ENCODE measurements at regions not wholly inside any gene's neighbourhood (a gene's known extent, or its start where the extent isn't known, plus 50 kb on each side); places are given as distances from the start of the nearest gene placed in this dataset.
A peak's percentile ranks its signal among the peaks of the same experiment; 100 is the strongest.
"Not testable (repeated sequence)": the region's sequence is repeated elsewhere in the genome, so short reads cannot be mapped to it uniquely, and the experiment has no call there.

DNA sequence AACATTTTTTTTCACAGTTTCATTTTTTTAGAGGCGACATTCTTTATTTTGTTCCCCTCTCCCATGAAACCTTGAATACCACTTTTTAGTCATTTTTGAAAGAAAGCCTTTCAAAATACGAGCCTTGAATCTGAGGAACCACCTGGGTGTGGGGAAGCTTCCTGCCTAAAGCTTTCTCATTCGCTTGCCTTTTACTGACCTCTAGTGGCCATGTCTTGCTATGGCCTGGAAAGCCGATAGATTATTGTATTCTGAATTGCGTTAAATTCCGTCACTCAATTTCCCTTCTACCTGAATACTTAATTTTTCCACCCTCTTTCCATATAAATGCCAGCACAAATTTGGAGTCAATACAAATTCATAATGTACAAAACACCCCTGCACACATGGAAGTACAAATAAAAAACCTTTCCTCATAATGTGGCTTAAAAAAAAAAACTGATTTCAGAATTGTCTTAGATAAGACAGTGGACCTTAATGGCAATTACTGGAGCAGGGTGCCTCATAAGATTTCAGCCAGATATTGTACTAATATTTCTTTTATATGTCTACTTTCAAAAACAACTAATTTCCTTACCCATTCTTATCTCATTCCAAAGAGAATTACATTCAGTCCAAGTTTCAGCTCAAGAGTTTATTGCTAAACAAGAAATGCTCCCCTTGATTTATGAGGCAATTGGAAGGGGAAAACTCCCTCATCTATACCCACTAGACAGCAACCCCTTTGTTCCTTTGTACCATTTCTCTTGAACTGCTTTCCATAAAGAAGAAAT lies 217.9 kb downstream of the CENPC start:
- intact Hi-C loops (cut with DNase I) = loop anchor here (5.0 kb wide), 1 partner anchor 240 kb away; no protein-coding TSS in a partner anchor
- H3K4me1 ChIP-seq = peaks cover 0 to 4% (median 0%) of the 10 kb centered on the region in 4 donors

DNA sequence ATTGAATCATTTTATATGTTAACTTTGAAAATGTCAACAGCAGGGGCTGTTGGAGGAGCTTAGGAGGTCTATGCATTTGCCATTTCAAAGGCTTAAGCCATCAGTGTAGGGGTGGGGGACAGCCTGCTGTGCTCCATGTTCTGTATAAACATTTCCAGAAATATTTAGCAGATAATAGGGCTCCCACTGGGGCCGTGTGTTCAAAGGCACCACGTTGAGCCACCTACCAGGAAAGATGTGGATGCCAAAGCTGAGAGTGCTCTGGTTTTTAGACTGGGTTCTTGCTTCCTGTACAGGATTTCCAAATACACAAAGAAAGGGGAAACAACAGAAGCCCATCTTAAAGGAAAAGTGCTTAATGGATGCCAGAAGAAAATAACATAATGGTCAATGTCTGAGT lies 219.5 kb downstream of the CENPC start:
- Histone ChIP-seq H3K4me3 (no peak overlapping the region), H3K4me1 (peaks cover 0 to 4% (median 0%) of the 10 kb centered on the region in 4 donors), H3K36me3 (no peaks in the 10 kb centered on the region), H3K27me3 (peaks cover 0 to 11% (median 0%) of the 10 kb centered on the region in 4 donors), H3K9me3 (no peaks in the 10 kb centered on the region), H3K27ac (replicated peaks in 1 of 4) (no peak overlapping the region)
- intact Hi-C loops (cut with DNase I) = loop anchor here (5.0 kb wide), 1 partner anchor 238 kb away; no protein-coding TSS in a partner anchor
- TF ChIP-seq, protein P1, sequence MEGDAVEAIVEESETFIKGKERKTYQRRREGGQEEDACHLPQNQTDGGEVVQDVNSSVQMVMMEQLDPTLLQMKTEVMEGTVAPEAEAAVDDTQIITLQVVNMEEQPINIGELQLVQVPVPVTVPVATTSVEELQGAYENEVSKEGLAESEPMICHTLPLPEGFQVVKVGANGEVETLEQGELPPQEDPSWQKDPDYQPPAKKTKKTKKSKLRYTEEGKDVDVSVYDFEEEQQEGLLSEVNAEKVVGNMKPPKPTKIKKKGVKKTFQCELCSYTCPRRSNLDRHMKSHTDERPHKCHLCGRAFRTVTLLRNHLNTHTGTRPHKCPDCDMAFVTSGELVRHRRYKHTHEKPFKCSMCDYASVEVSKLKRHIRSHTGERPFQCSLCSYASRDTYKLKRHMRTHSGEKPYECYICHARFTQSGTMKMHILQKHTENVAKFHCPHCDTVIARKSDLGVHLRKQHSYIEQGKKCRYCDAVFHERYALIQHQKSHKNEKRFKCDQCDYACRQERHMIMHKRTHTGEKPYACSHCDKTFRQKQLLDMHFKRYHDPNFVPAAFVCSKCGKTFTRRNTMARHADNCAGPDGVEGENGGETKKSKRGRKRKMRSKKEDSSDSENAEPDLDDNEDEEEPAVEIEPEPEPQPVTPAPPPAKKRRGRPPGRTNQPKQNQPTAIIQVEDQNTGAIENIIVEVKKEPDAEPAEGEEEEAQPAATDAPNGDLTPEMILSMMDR (IDR thresholded peaks at IDR 0.05) = no peak
- TF ChIP-seq EP300 (IDR thresholded peaks at IDR 0.05) (no peak), POLR2A (IDR thresholded peaks at IDR 0.05; ENCODE audit: low read depth) (no peak), POLR2AphosphoS5 (IDR thresholded peaks at IDR 0.05) (no peak)
- no peak for DNase-seq (ENCODE audit: extremely low spot score)
- WGBS = 0% methylated on average over 2 of the region's 2 CpGs

More for the DNA sequence above, 217.9 kb downstream of the CENPC start:
- Histone ChIP-seq H3K27me3 (peaks cover 0 to 11% (median 0%) of the 10 kb centered on the region in 4 donors), H3K36me3 (no peaks in the 10 kb centered on the region), H3K27ac (replicated peaks in 1 of 4) (no peak overlapping the region), H3K9me3 (no peaks in the 10 kb centered on the region), H3K4me3 (no peak overlapping the region)
- TF ChIP-seq POLR2A (IDR thresholded peaks at IDR 0.05; ENCODE audit: low read depth) (no peak), POLR2AphosphoS5 (IDR thresholded peaks at IDR 0.05) (no peak), EP300 (IDR thresholded peaks at IDR 0.05) (no peak)
- TF ChIP-seq, protein P1 (IDR thresholded peaks at IDR 0.05) = peak; percentile 75 to 94 (median 83)
- WGBS = 5% methylated on average over 6 of the region's 6 CpGs
- no peak for DNase-seq (ENCODE audit: extremely low spot score)

GRCh38 chr4:67320645-67321044 lies 224.7 kb downstream of the CENPC start:
- H3K27me3 ChIP-seq = peaks cover 0 to under 1% (median 0%) of the 10 kb centered on the region in 4 donors
- WGBS = 75% methylated on average over 3 of the region's 3 CpGs
- H3K36me3 ChIP-seq = no peaks in the 10 kb centered on the region
- H3K9me3 ChIP-seq = no peaks in the 10 kb centered on the region
- intact Hi-C loops (cut with DNase I) = no loop called here
- no peak overlapping the region for H3K4me3 ChIP-seq
- no peaks in the 10 kb centered on the region for H3K4me1 ChIP-seq
- H3K27ac ChIP-seq (replicated peaks in 1 of 4) = no peak overlapping the region
- no peak for DNase-seq (ENCODE audit: extremely low spot score)
- TF ChIP-seq EP300 (IDR thresholded peaks at IDR 0.05) (no peak), POLR2AphosphoS5 (IDR thresholded peaks at IDR 0.05) (no peak), POLR2A (IDR thresholded peaks at IDR 0.05; ENCODE audit: low read depth) (no peak)
- TF ChIP-seq, protein P1 (IDR thresholded peaks at IDR 0.05) = no peak

DNA sequence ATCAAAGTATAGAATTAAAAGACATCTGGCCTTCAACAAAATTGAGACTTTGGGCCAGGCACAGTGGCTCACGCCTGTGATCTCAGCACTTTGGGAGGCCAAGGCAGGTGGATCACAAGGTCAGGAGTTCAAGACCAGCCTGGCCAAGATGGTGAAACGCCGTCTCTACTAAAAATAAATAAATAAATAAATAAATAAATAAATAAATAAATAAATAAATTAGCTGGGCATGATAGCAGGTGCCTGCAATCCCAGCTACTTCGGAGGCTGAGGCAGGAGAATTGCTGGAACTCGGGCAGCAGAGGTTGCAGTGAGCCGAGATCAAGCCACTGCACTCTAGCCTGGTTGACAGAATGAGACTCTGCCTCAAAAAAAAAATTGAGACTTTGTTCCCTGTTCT lies 225.7 kb downstream of the CENPC start:
- intact Hi-C loops (cut with DNase I); H3K36me3 ChIP-seq; H3K4me1 ChIP-seq; H3K27ac ChIP-seq (replicated peaks in 1 of 4); H3K9me3 ChIP-seq; DNase-seq (ENCODE audit: extremely low spot score); H3K4me3 ChIP-seq; H3K27me3 ChIP-seq: not testable (repeated sequence)
- 90% methylated on average over 6 of the region's 6 CpGs for WGBS

DNA sequence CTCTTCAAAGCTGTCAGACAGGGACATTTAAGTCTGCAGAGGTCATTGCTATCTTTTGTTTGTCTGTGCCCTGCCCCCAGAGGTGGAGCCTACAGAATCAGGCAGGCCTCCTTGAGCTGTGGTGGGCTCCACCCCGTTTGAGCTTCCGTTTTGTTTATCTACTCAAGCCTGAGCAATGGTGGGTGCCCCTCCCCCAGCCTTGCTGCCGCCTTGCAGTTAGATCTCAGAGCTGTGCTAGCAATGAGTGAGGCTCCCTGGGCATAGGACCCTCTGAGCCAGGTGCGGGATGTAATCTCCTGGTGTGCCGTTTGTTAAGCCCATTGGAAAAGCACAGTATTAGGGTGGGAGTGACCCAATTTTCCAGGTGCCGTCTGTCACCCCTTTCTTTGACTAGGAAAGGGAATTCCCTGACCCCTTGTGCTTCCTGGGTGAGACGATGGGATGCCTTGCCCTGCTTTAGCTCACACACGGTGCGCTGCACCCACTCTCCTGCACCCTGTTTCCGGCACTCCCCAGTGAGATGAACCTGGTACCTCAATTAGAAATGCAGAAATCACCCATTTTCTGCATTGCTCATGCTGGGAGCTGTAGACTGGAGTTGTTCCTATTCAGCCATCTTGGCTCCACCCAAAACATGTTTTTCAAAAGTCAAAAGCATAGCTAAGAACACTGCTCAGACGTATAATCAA lies 244.7 kb downstream of the CENPC start:
- intact Hi-C loops (cut with DNase I); H3K27ac ChIP-seq (replicated peaks in 1 of 4); H3K36me3 ChIP-seq; DNase-seq (ENCODE audit: extremely low spot score); H3K27me3 ChIP-seq; H3K9me3 ChIP-seq; H3K4me3 ChIP-seq; H3K4me1 ChIP-seq: not testable (repeated sequence)
- 84% methylated on average over 11 of the region's 11 CpGs for WGBS

Measured in esophagus muscularis mucosa (tissue), 4 donors.